ENCODE measurements at regions not wholly inside any gene's neighbourhood (a gene's known extent, or its start where the extent isn't known, plus 50 kb on each side); places are given as distances from the start of the nearest gene placed in this dataset.

- TF ChIP-seq CTCF (conservative IDR thresholded peaks at IDR 0.05) = no peak
- TF ChIP-seq ZFX (IDR thresholded peaks at IDR 0.05) = no peak
These were observed 107.5 kb downstream of the ERMARD start for GRCh38 chr6:169858935-169859351.

All from C4-2B (cell line).